Stomach (tissue), 4 donors: ENCODE measurements at regions not wholly inside any gene's neighbourhood (a gene's known extent, or its start where the extent isn't known, plus 50 kb on each side); places are given as distances from the start of the nearest gene placed in this dataset.

ENCODE experiments used
- CTCF ChIP-seq, 7 experiments: fragments of 450-650 bp in 4 of 7; fragments of 200-600 bp in 3 of 7; sonication (generic) in 3 of 7; IDR thresholded peaks; one replicate each; pipeline ENCODE4 v1.5.1; 2016 to 2019; ENCODE audit warnings: antibody characterized with exemption in 7 of 7, control low read depth in 2 of 7, mild to moderate bottlenecking in 1 of 7
- EP300 ChIP-seq: sonication (generic); formaldehyde crosslinking; IDR thresholded peaks from one replicate; pipeline ENCODE4 v1.6.1; 2017; ENCODE audit warnings: antibody characterized with exemption
- POLR2A ChIP-seq, 4 donors: fragments of 450-650 bp; IDR thresholded peaks; one replicate each; pipeline ENCODE4 v1.6.1; 2016; ENCODE audit warnings: antibody characterized with exemption in 4 of 4, control low read depth in 2 of 4, mild to moderate bottlenecking in 1 of 4, moderate library complexity in 1 of 4
- POLR2AphosphoS5 ChIP-seq, 3 donors: sonication (generic); formaldehyde crosslinking; IDR thresholded peaks; one replicate each; pipeline ENCODE4 v1.6.1; 2016; ENCODE audit warnings: antibody characterized with exemption in 3 of 3

- TF ChIP-seq CTCF (IDR thresholded peaks at IDR 0.05), result no peak
- TF ChIP-seq POLR2AphosphoS5 (IDR thresholded peaks at IDR 0.05), result no peak
- no peak for TF ChIP-seq POLR2A (IDR thresholded peaks at IDR 0.05)
- no peak for TF ChIP-seq EP300
These were observed 316.4 kb downstream of the PIK3R1 start for GRCh38 chr5:68531970-68532369.
